AG04450 (cell line): ENCODE measurements at regions not wholly inside any gene's neighbourhood (a gene's known extent, or its start where the extent isn't known, plus 50 kb on each side); places are given as distances from the start of the nearest gene placed in this dataset.
"Not testable (repeated sequence)": the region's sequence is repeated elsewhere in the genome, so short reads cannot be mapped to it uniquely, and the experiment has no call there.

Source experiments
- CTCF ChIA-PET: fragments of 300-600, 350-600 bp; formaldehyde crosslinking; extraction: SDS; loops from one replicate; lab custom pipeline; 2022; ENCODE audit warnings: antibody characterized with exemption, inconsistent platforms; lab: Charles Lee
- POLR2A ChIA-PET: fragments of 350-600 bp; formaldehyde crosslinking; extraction: SDS; loops from one replicate; lab custom pipeline; 2021; ENCODE audit warnings: antibody characterized with exemption, inconsistent platforms; lab: Yijun Ruan, JAX
- DNase-seq: peaks from one replicate; pipeline ENCODE4 v3.0.0-alpha.2; 2011; ENCODE audit warnings: low read depth, low spot score
- H3K27ac ChIP-seq: one replicate; pipeline ENCODE4 v1.5.1; 2012; ENCODE audit warnings: low read depth, low read length, control low read depth
- H3K27me3 ChIP-seq: one replicate; pipeline ENCODE4 v1.6.0; 2012; ENCODE audit warnings: low read length; ENCODE audit not compliant: control insufficient read depth, insufficient read depth
- H3K4me3 ChIP-seq: 2 replicates; pipeline ENCODE4 v1.5.1; 2011; ENCODE audit warnings: mild to moderate bottlenecking, low read depth, low read length, control low read depth
- H3K9me3 ChIP-seq: 2 replicates; pipeline ENCODE4 v1.5.1; 2012; ENCODE audit warnings: low read length; ENCODE audit not compliant: control insufficient read depth, insufficient read depth
- CTCF ChIP-seq: IDR thresholded peaks from 2 replicates; pipeline ENCODE4 v1.5.1; 2011; ENCODE audit warnings: low read depth, low read length, control low read depth, inconsistent platforms

- CTCF ChIA-PET = no interaction called here
- peak overlapping the region; percentile 47 for H3K27ac ChIP-seq
These were observed 82.3 kb upstream of the XPO1 start for GRCh38 chr2:61620244-61621159.

GRCh38 chr2:61619561-61619960 is 81.4 kb upstream of the XPO1 start:
- Histone ChIP-seq H3K27me3 (peaks cover 2% of the 10 kb centered on the region), H3K27ac (no peak overlapping the region), H3K9me3 (no peaks in the 10 kb centered on the region), H3K4me3 (no peak overlapping the region)
- no peak for TF ChIP-seq CTCF
- ChIA-PET POLR2A (no interaction called here), CTCF (no interaction called here)
- DNase-seq = no peak

More at GRCh38 chr2:61620244-61621159, 82.3 kb upstream of the XPO1 start:
- Histone ChIP-seq H3K4me3 (no peak overlapping the region), H3K9me3 (no peaks in the 10 kb centered on the region), H3K27me3 (peaks cover 2% of the 10 kb centered on the region)
- TF ChIP-seq CTCF = no peak
- DNase-seq = peak; percentile 63
- POLR2A ChIA-PET = interaction anchor here (0.9 kb wide), 1 partner anchor 82 kb away, joined by 3 read pairs; the partner anchor contains the start of gene XPO1

GRCh38 chr2:61617610-61618009 is 79.5 kb upstream of the XPO1 start:
- H3K27me3 ChIP-seq = peaks cover 2% of the 10 kb centered on the region
- TF ChIP-seq CTCF = no peak
- H3K27ac ChIP-seq = no peak overlapping the region
- H3K4me3 ChIP-seq = no peak overlapping the region
- DNase-seq = no peak
- ChIA-PET CTCF (no interaction called here), POLR2A (no interaction called here)
- H3K9me3 ChIP-seq = no peaks in the 10 kb centered on the region

- Histone ChIP-seq H3K27me3 (no peaks in the 10 kb centered on the region), H3K4me3 (no peak overlapping the region), H3K9me3 (no peaks in the 10 kb centered on the region), H3K27ac (no peak overlapping the region)
- ChIA-PET POLR2A (no interaction called here), CTCF (interaction anchor here (1.0 kb wide), 1 partner anchor 53 kb away, joined by 3 read pairs; no protein-coding TSS in a partner anchor)
- DNase-seq = no peak
- no peak for TF ChIP-seq CTCF
These were observed 67.1 kb upstream of the XPO1 start for GRCh38 chr2:61605245-61605644.

GRCh38 chr2:61604433-61604832 is 66.3 kb upstream of the XPO1 start:
- Histone ChIP-seq H3K9me3 (no peaks in the 10 kb centered on the region), H3K27me3 (no peaks in the 10 kb centered on the region), H3K27ac (no peak overlapping the region), H3K4me3 (no peak overlapping the region)
- ChIA-PET POLR2A (no interaction called here), CTCF (interaction anchor here (1.0 kb wide), 1 partner anchor 54 kb away, joined by 3 read pairs; no protein-coding TSS in a partner anchor)
- no peak for DNase-seq
- no peak for TF ChIP-seq CTCF

- H3K4me3 ChIP-seq, DNase-seq, H3K27me3 ChIP-seq, POLR2A ChIA-PET, H3K9me3 ChIP-seq, H3K27ac ChIP-seq, CTCF ChIA-PET: not testable (repeated sequence)
These were observed 60.5 kb upstream of the XPO1 start for GRCh38 chr2:61598515-61599156.
